LoVo (cell line): ENCODE measurements at regions not wholly inside any gene's neighbourhood (a gene's known extent, or its start where the extent isn't known, plus 50 kb on each side); places are given as distances from the start of the nearest gene placed in this dataset.
"Not testable (repeated sequence)": the region's sequence is repeated elsewhere in the genome, so short reads cannot be mapped to it uniquely, and the experiment has no call there.

Experiments
- DNase-seq: peaks from one replicate; pipeline ENCODE4 v3.0.0-alpha.2; 2016; ENCODE audit warnings: low spot score

DNA sequence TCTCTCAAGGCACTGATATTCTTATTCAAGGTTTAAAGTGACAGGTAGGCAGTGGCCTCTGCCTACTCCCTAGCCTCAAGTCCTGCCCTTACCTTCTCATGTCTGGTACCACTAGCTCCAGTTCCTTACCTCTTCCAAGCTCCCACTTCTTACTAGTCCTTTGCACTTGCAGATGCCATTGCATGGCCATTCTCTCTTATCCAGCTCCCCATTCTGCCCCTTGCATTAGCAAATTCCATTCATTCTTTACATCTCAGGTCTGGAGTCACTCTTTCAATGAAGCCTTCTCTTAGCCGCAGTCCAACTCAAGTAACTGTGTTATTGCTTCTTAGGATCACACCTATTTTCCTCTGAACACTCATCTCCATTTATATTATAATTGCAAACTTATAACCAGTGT is 807.1 kb downstream of the EDEM1 start:
- DNase-seq, result no peak

DNA sequence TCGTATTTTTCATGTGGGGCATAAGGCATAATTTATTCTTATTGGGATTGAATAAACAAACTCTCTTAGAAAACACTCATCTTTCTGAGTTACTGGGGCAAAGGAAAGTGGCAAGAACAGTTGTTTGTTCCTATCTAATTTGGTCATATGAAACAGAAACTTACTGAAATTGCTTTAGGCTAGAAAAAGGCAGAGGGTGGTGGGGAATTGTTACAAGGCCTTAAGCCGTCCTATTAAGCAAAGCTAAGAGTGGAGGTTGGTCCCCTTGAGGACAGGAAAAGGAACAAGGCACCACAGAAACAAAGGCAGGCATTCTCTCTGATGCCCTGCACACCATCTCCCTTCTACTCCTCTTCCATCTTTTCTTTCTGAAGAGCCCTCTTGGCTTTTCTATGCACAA is 830.9 kb downstream of the EDEM1 start:
- DNase-seq, result no peak

DNA sequence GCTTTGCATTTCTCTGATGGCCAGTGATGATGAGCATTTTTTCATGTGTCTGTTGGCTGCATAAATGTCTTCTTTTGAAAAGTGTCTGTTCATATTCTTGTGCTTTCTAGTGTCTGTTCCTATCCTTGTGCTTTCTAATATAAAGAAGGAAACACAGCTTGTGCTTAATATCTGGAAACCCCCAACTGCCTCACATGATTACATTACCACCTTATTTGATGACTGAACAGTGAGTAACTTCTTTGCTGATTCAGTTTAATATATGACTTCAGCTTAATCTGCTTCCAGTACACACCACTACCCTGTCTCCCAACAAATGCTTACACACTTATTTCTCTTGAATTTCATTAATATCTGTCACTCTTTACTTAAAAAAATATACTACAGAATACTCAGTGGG is 835.1 kb downstream of the EDEM1 start:
- no peak for DNase-seq

DNA sequence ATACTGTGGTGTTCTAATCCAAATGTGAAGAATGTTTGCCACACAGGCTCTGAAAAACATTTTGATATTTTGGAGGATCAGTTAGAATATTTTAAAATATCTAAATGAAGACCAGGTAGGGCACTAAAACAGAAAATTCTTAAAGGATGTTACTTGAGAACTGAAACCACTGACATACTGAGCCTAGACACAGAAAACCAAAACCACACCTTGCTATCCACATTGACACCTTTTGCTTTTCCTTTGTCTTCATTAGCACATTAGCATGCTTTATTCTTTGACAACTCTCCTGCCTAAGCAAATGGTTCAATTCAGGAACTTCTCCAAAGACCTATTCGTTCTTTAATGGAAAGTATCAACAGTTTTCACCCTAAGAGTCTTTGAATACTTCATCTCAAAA is 835.9 kb upstream of the GRM7 start:
- DNase-seq, result no peak

DNA sequence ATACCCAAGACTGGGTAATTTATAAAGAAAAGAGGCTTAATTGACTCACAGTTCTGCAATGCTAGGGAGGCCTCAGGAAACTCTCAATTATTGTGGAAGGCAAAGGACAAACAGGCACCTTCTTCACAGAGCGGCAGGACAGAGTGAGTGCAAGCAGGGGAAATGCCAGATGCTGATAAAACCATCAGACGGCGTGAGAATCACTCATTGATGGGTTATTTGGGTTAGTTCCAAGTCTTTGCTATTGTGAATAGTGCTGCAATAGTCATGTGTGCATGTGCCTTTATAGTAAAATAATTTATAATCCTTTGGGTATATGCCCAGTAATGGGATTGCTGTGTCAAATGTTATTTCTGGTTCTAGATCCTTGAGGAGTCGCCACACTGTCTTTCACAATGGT is 830.3 kb upstream of the GRM7 start:
- not testable (repeated sequence) for DNase-seq

DNA sequence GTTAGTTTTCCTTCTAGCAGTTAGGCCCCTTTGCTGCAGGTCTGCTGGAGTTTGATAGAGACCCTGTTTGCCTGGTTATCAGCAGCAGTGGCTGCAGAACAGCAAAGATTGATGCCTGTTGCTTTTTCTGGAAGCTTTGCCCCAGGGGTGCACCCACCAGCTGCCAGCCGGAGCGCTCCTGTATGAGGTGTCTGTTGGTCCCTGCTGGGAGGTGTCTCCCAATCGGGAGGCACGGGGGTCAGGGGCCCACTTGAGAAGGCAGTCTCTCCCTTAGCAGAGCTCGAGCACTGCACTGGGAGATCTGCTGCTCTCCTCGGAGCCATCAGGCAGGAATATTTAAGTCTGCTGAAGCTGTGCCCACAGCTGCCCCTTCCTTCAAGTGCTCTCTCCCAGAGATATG is 825.3 kb upstream of the GRM7 start:
- DNase-seq, result no peak

DNA sequence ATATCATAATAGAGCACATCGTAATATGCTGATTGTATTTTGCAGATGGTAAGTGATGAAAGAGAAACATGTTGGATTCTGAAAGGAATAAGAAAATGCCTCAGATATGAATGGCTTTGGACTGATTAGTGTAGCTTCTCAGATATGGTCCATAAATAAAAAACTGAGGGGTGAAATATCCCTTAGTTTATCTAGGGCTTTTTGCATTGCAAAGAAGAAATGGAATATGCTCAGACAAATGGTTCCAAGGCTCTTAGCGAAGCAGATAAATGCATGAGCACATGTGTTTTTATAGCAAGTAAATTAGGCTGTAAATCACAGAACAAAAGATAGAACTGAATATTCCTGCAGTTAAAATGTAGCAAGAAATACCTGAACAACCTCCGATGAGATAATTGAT is 820.9 kb upstream of the GRM7 start:
- DNase-seq, result no peak

DNA sequence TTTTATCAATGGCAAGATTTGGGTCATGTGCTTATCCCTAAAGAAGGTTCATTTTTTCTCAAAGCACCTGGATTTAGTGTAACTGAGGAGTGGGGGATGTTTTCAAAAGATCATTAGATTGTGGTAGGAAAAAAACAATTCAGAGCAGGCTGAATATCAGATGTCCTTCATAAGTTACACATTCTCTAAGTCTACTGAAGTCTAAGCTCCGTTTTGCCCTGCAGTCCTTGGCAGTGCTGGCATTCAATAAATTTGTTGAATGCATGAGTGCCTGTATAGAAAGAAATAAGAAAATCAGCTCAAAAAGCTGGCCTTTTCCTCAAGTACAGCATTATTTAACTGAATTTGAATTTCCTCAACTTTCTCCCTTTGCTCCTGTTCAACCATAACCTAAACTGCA is 819.0 kb upstream of the GRM7 start:
- DNase-seq, result no peak

DNA sequence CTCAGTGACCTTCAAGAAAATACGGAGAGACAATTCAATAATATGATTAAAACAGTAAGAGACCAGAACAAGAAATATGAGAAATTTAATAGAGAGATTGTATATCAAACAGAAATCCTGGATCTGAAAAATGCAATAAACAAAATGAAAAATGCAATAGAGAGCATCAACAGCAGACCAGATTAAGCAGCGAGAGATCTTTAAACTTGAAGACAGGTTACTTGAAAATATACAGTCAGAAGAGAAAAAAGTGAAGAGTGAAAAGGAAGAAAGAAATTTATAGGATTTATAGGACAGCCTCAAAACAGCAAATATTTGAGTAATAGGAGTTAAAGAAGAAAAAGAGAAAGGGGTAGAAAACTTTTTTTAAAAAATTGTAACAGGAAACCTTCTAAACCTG is 813.9 kb upstream of the GRM7 start:
- DNase-seq, result no peak

DNA sequence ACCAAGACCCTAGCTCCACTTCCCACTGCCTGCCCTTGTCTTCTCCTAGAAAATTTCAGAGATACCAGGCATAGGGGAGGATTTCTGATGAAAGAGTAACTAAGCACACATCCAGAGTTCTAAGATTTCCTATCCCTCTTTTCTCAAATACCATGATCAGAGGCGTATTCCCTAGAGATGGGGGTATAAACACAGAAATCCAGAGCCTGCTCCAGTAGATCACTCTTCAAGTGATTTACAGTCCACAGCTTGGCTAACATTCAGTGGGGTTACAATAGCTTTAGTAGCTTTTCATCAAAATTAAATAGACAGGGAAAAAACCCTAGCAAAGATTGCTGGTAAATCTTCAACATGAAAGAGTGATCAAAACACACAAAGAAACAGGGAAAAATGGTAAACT is 800.7 kb upstream of the GRM7 start:
- DNase-seq, result no peak

DNA sequence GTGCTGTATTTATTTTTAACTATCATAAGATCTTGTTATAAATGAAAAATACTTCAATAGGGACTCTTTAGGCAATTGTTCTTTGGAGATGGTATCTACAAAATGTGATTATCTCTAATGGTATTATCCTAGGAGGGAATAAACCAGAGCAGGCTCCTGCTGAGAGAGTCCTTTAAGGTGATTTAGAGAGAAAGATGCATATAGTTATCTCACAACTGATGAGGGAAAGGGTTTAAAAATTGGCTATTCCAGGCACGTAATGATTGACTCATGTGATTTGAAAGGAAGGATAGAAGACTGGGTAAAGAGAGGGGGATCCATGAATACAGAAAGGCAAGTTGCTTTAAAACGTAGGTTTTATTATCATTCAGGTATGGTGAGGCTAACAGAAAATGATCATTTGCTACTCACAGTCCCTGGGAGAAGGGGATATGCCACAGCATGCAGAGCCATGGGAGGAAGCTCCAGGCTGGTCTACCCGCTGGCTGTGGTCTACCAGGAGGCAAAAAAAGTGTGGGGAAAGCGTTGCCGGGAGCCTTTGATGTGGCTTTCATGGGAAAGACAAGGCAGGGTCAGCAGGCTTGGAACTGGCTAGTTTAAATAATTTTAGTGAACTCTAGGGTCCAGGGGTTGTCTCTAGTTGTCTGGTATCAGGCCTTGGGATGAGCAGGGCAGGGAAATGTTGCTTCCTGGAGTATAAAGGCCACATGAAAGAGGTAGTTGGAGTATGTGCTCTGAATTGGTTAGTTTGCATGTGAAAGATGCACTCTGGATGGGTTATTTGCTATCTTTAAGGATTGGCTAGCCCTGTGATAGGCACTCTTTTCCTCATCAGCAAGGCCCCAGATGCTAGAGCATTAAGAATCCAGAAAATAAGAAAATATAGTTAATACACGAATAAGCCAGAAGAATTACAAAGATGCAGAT is 798.4 kb upstream of the GRM7 start:
- DNase-seq, result no peak

DNA sequence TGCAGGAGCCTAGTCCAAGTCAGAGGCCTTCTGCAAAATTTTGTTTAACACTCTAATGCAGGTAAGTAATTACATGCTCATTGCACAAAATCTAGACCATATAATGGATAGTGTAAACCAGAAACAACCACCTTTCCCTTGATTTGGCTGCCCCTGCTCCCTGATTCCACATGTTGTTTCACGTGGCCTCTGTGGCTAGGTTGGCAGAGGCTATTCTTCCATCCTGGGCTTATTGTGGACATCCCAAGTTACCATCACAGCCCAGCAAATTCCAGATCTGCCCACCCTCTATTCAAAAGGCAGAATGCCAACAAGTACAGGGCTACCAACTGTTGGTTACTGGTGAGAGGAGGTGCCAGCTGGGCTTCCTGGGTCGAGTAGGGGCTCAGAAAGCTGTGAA is 794.5 kb upstream of the GRM7 start:
- DNase-seq, result no peak

DNA sequence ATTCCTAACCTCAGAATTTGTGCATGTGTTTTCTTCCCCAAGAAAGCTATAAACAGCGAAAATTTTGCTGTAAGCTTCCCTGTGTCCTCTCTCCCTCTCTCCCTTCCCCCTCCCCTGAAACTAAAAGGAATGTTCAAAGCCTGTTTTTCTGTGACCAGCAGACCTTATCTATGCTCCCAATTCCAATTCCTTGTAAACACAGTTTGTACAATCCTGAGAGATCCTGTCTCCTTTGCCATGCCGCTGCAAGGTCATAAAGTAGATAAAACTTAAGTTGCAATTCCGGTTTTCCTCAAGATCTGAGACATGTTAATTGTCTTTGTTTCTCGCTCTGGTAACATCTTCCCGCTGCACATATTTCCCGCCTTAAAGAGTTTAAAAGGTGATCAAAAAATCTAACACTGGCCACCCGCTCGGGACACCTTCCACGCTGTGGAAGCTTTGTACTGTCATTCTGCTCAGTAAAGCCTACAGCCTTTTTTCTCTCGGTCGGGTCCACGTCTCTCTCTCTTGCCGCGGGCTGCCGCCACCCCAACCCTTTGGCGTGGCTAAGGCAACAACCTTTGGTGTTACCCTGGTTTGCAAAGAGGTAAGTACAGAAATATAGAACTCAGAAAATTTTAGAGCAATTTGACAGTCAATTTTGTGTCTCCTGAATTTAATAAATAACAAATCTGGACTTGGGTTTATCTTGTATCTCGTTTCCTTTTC is 793.9 kb upstream of the GRM7 start:
- DNase-seq, result not testable (repeated sequence)

DNA sequence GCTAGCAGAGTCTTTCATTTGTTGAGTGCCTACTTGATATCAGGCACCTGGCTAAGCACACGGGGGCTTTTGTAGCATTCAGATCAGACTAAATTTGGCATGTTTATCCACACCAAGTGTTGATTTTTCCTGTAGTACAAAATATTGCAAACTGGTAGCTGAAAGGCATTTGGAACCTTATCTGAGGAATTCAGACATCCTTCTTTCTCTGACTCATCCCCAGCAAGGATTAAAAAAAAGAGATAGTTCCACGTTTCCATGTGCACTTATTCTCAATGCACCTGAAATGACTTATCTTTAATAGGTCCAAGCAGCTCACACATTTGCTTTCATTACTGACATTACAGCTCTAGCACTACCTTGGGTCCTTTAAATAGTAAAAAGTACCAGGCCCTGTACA is 786.0 kb upstream of the GRM7 start:
- no peak for DNase-seq

DNA sequence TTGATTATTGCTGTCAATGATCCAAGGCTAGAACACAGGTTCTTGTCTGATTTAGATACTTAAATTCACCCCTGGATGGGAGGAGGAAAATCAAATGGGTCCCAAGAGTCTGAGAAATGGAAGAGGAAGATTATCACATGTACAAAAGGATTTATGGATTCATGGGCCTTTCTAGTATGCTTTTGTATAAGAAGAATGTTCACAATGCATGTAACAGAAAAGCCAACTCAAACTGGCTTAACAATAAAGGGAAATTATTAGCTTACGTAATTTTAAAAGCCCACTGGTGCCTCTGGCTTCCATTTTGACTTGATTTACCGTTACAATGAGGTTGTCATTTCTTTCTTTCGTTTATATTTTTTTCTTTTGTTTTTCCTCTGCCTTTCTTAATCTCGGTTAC is 782.5 kb upstream of the GRM7 start:
- no peak for DNase-seq

DNA sequence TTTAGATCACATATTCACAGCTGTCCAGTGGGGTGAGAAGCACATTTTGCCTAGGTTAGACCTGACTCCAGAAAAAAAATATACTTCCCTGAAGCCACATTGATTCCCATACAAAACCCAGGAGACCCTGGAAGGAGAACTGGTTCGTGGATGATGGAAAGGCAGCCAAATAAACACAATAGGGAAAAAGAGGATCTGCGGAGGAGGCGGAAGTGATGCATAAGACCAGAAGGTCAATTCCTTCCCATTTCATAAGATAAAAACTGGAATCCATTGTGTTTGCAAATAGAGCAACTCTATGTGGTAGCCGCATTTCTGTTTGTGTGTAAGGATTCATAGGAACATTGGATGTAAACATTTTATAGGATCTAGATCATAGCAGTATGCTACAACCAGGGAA is 781.9 kb upstream of the GRM7 start:
- no peak for DNase-seq

DNA sequence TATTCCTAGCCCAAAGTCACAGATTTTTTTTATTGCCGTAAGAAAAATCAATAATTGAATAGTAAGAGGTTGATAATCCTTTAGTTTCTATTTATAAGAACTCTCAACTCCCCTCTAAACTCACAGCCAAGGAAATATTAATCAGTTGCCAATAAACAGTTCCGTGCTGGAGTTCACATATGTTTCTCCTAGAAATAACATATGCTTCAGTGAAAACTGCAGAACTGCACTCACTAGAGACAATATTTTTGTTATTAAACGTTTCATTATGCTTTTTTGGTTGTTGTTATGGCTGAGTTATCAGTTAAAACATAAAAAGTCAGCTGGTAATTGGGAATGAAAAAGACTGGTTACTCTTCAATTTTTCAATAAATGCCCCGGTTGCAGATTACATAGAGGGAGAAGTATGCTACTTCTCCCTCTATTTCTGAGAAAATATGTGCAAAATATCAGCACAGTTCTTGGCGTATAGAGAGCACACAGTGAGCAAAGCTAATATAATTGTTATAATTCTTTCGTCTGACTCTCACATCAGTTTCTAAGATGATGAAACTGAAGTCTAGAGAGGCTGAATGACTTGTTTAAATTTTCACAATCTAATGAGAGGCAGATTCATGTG is 781.2 kb upstream of the GRM7 start:
- no peak for DNase-seq

DNA sequence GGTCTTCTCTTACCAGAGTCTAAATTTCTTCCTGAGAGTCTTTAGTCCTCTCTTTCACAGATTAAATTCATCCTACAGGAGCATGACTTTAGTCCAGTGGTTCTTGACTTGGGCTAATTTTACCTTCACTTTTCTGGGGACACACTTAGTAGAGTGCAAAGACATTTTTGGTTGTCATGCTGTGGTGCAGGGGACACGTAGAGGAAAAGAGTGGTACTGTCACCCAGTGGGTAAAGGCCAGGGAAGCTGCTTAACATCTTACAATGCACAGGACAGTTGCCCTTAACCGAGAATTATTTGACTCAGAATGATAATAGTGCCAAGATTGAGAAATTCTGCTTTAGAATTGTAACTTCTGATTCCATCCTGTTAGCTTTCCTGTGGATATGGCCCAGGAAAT is 772.5 kb upstream of the GRM7 start:
- DNase-seq, result no peak

DNA sequence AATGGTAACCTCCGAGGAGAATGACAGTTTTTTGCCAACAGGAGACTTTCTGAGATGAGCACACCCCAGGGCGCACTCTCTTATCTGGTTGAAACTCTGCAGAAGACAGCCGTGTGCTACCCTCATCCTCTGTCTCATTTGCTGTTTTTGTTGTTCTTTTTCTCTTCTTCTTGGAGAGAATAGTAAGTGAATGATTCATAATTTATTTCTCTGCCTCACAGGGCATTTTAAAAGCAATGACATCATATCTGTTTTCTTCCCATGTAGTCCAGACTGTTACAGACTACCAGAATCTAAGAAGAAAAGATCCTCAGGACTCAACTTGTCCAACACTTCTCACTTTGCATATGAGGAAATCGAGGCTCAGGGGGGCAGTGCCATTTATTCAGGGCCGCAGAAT is 771.1 kb upstream of the GRM7 start:
- no peak for DNase-seq

DNA sequence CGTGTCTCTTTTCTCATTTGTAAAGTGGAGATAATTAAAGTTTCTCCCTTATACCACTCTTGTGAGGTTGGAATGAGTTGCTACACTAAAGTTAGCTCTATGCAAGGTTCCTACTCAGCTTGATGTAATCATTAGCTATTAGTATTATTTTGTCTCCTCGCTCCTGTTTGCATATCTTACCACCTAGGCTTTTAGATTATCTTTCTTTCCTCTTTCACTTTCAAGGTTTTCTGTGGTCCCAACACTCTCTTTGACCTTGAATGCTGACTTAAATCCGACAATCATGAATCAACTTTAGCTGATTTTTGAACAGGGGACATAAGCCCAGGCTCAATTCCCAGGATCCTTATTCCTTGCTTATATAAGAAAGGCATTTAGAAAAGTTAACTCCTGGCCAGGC is 769.7 kb upstream of the GRM7 start:
- DNase-seq, result no peak

DNA sequence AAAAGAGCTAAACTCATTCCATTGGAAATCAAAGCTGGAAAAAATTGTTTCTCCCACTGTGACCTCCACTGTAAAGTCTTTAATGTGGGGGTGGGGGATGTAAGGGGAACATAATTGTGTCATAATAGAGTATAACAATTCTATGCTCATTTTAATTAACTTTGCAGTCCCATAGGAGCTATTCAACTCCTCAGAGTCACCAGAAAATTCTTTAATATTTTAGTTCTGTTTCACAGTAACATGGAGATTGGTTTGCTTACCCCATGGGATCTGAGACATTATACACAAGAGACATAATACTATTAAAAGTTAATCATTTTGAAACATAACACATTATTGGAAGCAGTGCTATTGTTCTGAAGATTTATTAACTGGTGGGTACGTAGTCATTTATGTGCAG is 765.9 kb upstream of the GRM7 start:
- DNase-seq, result no peak

DNA sequence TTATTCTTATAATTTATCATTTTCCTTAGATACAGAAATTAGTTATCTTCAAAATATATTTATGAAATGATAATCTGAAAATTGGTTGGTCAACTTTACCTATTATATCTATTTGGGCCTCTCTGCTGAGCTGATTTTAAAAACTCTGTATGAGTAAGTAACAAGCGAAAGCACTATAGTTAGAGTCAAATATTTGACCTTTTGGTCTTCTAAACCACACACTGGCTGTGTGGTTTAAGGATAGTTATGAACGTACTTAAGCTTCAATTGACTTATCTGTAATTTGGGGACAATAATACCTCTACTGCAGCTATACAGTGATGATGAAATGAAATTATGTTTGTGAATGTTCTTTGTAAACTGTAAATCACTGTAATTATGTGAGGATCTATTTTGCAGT is 763.9 kb upstream of the GRM7 start:
- no peak for DNase-seq

DNA sequence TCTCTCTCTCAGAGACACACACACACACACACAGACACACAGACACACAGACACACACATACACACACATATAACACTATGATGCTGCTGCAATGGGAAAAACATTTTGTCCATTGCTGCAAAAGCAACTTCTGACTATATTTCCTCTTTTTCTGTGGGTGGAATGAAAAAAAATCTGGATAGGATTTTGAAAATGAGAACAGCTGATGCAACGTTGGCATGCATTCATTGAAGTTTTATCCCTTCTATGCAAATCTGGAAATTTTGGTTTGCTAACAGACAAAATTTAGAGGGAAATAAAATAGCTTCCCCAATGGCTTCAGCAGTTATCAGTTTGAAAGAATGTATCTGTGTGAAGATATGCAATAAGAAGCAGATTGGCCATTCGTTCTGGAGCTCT is 763.4 kb upstream of the GRM7 start:
- no peak for DNase-seq
